ENCODE measurements at regions not wholly inside any gene's neighbourhood (a gene's known extent, or its start where the extent isn't known, plus 50 kb on each side); places are given as distances from the start of the nearest gene placed in this dataset.

DNA sequence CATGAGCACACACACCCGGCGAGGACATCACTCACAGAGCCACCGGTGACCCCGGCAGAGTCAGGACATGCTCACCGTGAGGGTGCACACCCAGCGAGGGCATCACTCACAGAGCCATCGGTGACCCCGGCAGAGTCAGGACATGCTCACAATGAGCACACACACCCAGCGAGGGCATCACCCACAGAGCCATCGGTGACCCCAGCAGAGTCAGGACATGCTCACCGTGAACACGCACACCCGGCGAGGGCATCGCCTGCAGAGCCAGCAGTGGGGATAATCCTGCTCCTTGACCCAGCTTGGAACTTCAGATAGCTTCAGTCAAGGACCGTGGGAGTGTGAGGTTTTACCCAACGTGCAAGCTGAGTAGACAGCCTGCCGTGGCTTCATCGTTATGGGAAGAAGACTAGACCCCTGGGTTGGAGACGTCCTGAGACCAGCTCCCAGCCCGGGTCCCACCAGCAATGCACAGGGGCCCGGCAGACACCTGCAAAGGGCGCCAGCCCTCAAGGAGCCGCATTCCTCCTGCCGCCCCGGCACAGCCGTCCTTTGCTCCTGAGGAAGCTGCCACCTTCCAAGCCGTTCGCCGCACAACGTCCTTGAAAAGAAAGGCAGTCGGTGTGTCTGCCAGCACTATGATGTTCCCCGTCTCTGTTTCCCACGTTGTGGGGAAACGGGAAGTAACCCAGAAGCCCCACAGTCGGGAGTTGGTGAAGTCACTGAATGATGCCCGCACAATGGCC, 192.3 kb downstream of the DLL1 start:
- Histone ChIP-seq H3K4me2 (ENCODE audit: insufficient read depth, low read length) (no peak overlapping the region), H3K27ac (ENCODE audit: low read length) (no peak overlapping the region), H3K9ac (ENCODE audit: low read depth, low read length) (no peak overlapping the region), H3K36me3 (ENCODE audit: insufficient read depth, low read length) (no peaks in the 10 kb centered on the region), H3K9me3 (ENCODE audit: insufficient read depth, low read length, severe bottlenecking) (no peaks in the 10 kb centered on the region), H4K20me1 (ENCODE audit: insufficient read depth, low read length) (no peaks in the 10 kb centered on the region), H3K4me3 (ENCODE audit: low read depth in 1 of 2, low read length in 2 of 2) (no peak overlapping the region), H3K79me2 (ENCODE audit: insufficient read depth, low read length) (no peaks in the 10 kb centered on the region), H3K27me3 (ENCODE audit: insufficient read depth, low read length, poor library complexity) (no peaks in the 10 kb centered on the region), H2AFZ (ENCODE audit: low read depth, low read length) (no peak overlapping the region), H3K4me1 (ENCODE audit: insufficient read depth, low read length) (no peaks in the 10 kb centered on the region)
- no peak for TF ChIP-seq EZH2 (IDR thresholded peaks at IDR 0.05; ENCODE audit: borderline replicate concordance, low read depth, low read length, severe bottlenecking)
- TF ChIP-seq, protein P1, sequence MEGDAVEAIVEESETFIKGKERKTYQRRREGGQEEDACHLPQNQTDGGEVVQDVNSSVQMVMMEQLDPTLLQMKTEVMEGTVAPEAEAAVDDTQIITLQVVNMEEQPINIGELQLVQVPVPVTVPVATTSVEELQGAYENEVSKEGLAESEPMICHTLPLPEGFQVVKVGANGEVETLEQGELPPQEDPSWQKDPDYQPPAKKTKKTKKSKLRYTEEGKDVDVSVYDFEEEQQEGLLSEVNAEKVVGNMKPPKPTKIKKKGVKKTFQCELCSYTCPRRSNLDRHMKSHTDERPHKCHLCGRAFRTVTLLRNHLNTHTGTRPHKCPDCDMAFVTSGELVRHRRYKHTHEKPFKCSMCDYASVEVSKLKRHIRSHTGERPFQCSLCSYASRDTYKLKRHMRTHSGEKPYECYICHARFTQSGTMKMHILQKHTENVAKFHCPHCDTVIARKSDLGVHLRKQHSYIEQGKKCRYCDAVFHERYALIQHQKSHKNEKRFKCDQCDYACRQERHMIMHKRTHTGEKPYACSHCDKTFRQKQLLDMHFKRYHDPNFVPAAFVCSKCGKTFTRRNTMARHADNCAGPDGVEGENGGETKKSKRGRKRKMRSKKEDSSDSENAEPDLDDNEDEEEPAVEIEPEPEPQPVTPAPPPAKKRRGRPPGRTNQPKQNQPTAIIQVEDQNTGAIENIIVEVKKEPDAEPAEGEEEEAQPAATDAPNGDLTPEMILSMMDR (IDR thresholded peaks at IDR 0.05; ENCODE audit: borderline replicate concordance, extremely low read depth, low read length, poor library complexity, severe bottlenecking) = no peak
- DNase-seq (no peak), ATAC-seq (ENCODE audit: insufficient read depth, low read depth) (no peak)

DNA sequence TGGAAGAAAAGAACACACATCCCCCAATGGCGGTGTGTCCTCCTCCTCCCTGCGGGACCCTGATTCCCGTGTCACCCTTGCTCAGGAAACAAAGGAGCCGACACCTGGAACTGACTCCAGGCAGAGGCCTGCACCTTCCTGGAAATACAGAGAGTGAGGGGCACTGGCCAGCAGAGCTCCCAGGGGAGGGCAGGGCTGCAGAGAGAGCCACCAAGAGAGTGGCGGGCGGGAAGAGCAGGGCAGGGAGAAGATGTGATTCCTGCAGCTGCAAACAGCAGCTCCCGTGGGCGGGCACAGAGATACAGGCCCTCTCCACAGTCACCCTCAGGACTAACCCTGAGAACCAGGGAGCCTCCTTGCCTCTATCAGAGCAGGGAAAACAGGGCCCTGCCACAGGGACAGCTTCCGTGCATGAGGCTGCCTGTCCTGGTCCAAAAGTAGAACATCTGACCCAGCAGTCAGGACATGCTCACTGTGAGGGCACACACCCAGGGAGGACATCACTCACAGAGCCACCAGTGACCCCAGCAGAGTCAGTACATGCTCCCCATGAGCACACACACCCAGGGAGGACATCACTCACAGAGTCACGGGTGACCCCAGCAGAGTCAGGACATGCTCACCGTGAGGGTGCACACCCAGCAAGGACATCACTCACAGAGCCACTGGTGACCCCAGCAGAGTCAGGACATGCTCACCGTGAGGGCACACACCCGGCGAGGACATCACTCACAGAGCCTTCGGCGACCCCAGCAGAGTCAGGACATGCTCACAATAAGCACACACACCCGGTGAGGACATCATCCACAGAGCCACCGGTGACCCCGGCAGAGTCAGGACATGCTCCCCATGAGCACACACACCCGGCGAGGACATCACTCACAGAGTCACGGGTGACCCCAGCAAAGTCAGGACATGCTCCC, 193.1 kb downstream of the DLL1 start:
- DNase-seq (no peak), ATAC-seq (ENCODE audit: insufficient read depth, low read depth) (no peak)
- no peaks in the 10 kb centered on the region for H3K36me3 ChIP-seq (ENCODE audit: insufficient read depth, low read length)
- no peak overlapping the region for H3K9ac ChIP-seq (ENCODE audit: low read depth, low read length)
- no peaks in the 10 kb centered on the region for H3K9me3 ChIP-seq (ENCODE audit: insufficient read depth, low read length, severe bottlenecking)
- H3K4me2 ChIP-seq (ENCODE audit: insufficient read depth, low read length) = no peak overlapping the region
- H3K4me1 ChIP-seq (ENCODE audit: insufficient read depth, low read length) = no peaks in the 10 kb centered on the region
- H2AFZ ChIP-seq (ENCODE audit: low read depth, low read length) = no peak overlapping the region
- no peak overlapping the region for H3K4me3 ChIP-seq (ENCODE audit: low read depth in 1 of 2, low read length in 2 of 2)
- H4K20me1 ChIP-seq (ENCODE audit: insufficient read depth, low read length) = no peaks in the 10 kb centered on the region
- no peaks in the 10 kb centered on the region for H3K27me3 ChIP-seq (ENCODE audit: insufficient read depth, low read length, poor library complexity)
- no peaks in the 10 kb centered on the region for H3K79me2 ChIP-seq (ENCODE audit: insufficient read depth, low read length)
- H3K27ac ChIP-seq (ENCODE audit: low read length) = no peak overlapping the region
- TF ChIP-seq EZH2 (IDR thresholded peaks at IDR 0.05; ENCODE audit: borderline replicate concordance, low read depth, low read length, severe bottlenecking) = no peak
- TF ChIP-seq, protein P1 (IDR thresholded peaks at IDR 0.05; ENCODE audit: borderline replicate concordance, extremely low read depth, low read length, poor library complexity, severe bottlenecking) = no peak

DNA sequence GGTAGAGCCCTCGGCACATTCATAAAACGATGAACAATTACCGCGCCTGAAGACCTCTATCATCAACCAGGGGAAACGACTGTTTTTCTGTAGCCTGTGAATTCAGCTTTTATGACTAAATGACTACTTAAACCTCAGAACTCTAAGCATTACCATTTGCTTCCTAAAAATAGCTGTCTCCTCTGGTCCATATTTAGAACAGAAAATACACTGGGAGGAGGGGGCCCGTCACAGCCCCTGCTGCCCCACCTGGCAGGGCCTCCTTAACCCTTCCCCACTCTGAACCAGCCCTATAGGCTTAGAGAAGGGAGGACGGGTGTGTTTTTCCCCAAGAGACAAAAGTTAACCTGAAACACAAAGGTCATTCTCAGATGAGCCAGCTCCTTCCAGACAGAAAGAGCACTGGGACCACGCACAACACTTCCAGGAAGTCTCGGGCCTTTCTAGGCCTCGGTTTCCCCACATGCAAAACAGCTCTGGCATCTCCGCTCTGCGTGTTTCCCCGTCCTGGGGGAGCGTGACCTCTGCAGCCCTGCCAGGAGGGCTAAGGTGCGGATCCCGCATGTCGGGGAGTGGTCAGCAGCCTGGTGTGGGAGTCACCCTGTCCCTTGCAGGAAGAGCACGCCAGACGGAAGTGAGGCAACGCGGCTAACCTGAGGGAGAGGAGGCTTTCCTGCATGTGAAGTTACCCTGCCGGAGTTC, 193.9 kb downstream of the DLL1 start:
- Histone ChIP-seq H3K27me3 (ENCODE audit: insufficient read depth, low read length, poor library complexity) (no peaks in the 10 kb centered on the region), H3K79me2 (ENCODE audit: insufficient read depth, low read length) (no peaks in the 10 kb centered on the region), H4K20me1 (ENCODE audit: insufficient read depth, low read length) (0 out of 2 replicates have a peak, but pooled peaks cover 2% of the 10 kb centered on the region), H3K4me1 (ENCODE audit: insufficient read depth, low read length) (no peaks in the 10 kb centered on the region), H3K27ac (ENCODE audit: low read length) (no peak overlapping the region), H3K4me2 (ENCODE audit: insufficient read depth, low read length) (no peak overlapping the region), H3K4me3 (ENCODE audit: low read depth in 1 of 2, low read length in 2 of 2) (no peak overlapping the region), H3K9me3 (ENCODE audit: insufficient read depth, low read length, severe bottlenecking) (no peaks in the 10 kb centered on the region), H3K36me3 (ENCODE audit: insufficient read depth, low read length) (no peaks in the 10 kb centered on the region), H2AFZ (ENCODE audit: low read depth, low read length) (no peak overlapping the region), H3K9ac (ENCODE audit: low read depth, low read length) (no peak overlapping the region)
- ATAC-seq (ENCODE audit: insufficient read depth, low read depth) = no peak
- no peak for TF ChIP-seq EZH2 (IDR thresholded peaks at IDR 0.05; ENCODE audit: borderline replicate concordance, low read depth, low read length, severe bottlenecking)
- TF ChIP-seq, protein P1 (IDR thresholded peaks at IDR 0.05; ENCODE audit: borderline replicate concordance, extremely low read depth, low read length, poor library complexity, severe bottlenecking) = no peak
- DNase-seq = no peak

All from DND-41 (cell line).